Neuronal stem cell (in vitro differentiated cells): ENCODE measurements at regions not wholly inside any gene's neighbourhood (a gene's known extent, or its start where the extent isn't known, plus 50 kb on each side); places are given as distances from the start of the nearest gene placed in this dataset.
"Not testable (repeated sequence)": the region's sequence is repeated elsewhere in the genome, so short reads cannot be mapped to it uniquely, and the experiment has no call there.

Experiments
- DNase-seq: peaks from one replicate; pipeline ENCODE4 v3.0.0-alpha.2; 2013; ENCODE audit warnings: low spot score
- H2AFZ ChIP-seq: one replicate; pipeline ENCODE4 v1.6.1; 2013; ENCODE audit warnings: mild to moderate bottlenecking, low read length, inconsistent platforms
- H2AK5ac ChIP-seq: 2 replicates; pipeline ENCODE4 v1.6.1; 2013; ENCODE audit warnings: low read depth, mild to moderate bottlenecking, inconsistent platforms, low read length, moderate library complexity, mixed read lengths
- H2BK120ac ChIP-seq: 2 replicates; pipeline ENCODE4 v1.6.1; 2013; ENCODE audit warnings: low read depth, mild to moderate bottlenecking, inconsistent platforms, low read length, moderate library complexity, mixed read lengths
- H2BK12ac ChIP-seq: one replicate; pipeline ENCODE4 v1.6.1; 2013; ENCODE audit warnings: low read length, inconsistent platforms
- H2BK15ac ChIP-seq: 2 replicates; pipeline ENCODE4 v1.6.1; 2013; ENCODE audit warnings: mild to moderate bottlenecking, low read length, inconsistent platforms, mixed read lengths
- H2BK5ac ChIP-seq: one replicate; pipeline ENCODE4 v1.6.1; 2013; ENCODE audit warnings: inconsistent platforms, mild to moderate bottlenecking, low read length, moderate library complexity
- H3K14ac ChIP-seq: one replicate; pipeline ENCODE4 v1.6.1; 2013; ENCODE audit warnings: low read length, inconsistent platforms
- H3K18ac ChIP-seq: 2 replicates; pipeline ENCODE4 v1.6.1; 2013; ENCODE audit warnings: low read length, inconsistent platforms
- H3K23ac ChIP-seq: 2 replicates; pipeline ENCODE4 v1.6.1; 2013; ENCODE audit warnings: low read depth, mild to moderate bottlenecking, mixed read lengths, low read length, inconsistent platforms; ENCODE audit not compliant: poor library complexity
- H3K27ac ChIP-seq: replicated peaks from 3 replicates; pipeline ENCODE4 v1.5.1; 2013; ENCODE audit warnings: low read length, inconsistent platforms
- H3K27me3 ChIP-seq, 3 experiments: 2 replicates each; pipeline ENCODE4 v1.6.1; 2013; ENCODE audit warnings: low read length in 3 of 3, mild to moderate bottlenecking in 2 of 3, inconsistent platforms in 1 of 3, low read depth in 1 of 3, mixed read lengths in 1 of 3, moderate library complexity in 1 of 3; ENCODE audit not compliant: control insufficient read depth in 3 of 3, insufficient read depth in 3 of 3
- H3K36me3 ChIP-seq, 2 donors: replicated peaks in 1 of 2; 2 replicates each; pipeline ENCODE4 v1.6.1; 2013; ENCODE audit warnings: low read length in 2 of 2; ENCODE audit not compliant: control insufficient read depth in 2 of 2, insufficient read depth in 2 of 2
- H3K4ac ChIP-seq: 2 replicates; pipeline ENCODE4 v1.6.1; 2013; ENCODE audit warnings: inconsistent platforms, mild to moderate bottlenecking, low read length, moderate library complexity
- H3K4me1 ChIP-seq, 2 donors: 1 replicate in 1 of 2; 2 replicates in 1 of 2; pipeline ENCODE4 v1.6.1; 2013; ENCODE audit warnings: low read length in 2 of 2, low read depth in 1 of 2; ENCODE audit not compliant: control insufficient read depth in 2 of 2, insufficient read depth in 1 of 2
- H3K4me2 ChIP-seq: one replicate; pipeline ENCODE4 v1.6.1; 2013; ENCODE audit warnings: mild to moderate bottlenecking, low read length, inconsistent platforms; ENCODE audit not compliant: insufficient read depth, poor library complexity, severe bottlenecking
- H3K4me3 ChIP-seq, 2 donors: 2 replicates each; pipeline ENCODE4 v1.5.1; 2013; ENCODE audit warnings: low read length in 2 of 2, mild to moderate bottlenecking in 2 of 2, inconsistent platforms in 1 of 2, moderate library complexity in 1 of 2
- H3K79me1 ChIP-seq: one replicate; pipeline ENCODE4 v1.6.1; 2013; ENCODE audit warnings: low read depth, mild to moderate bottlenecking, inconsistent platforms, low read length, moderate library complexity
- H3K9ac ChIP-seq: one replicate; pipeline ENCODE4 v1.6.1; 2013; ENCODE audit warnings: mild to moderate bottlenecking, low read depth, low read length, inconsistent platforms; ENCODE audit not compliant: poor library complexity
- H3K9me3 ChIP-seq, 2 donors: replicated peaks in 1 of 2; 2 replicates each; pipeline versions ENCODE3 to v1.6.1; 2013; ENCODE audit warnings: low read length in 2 of 2, mild to moderate bottlenecking in 2 of 2, inconsistent platforms in 1 of 2, low read depth in 1 of 2, mixed read lengths in 1 of 2, moderate library complexity in 1 of 2; ENCODE audit not compliant: control insufficient read depth in 2 of 2, insufficient read depth in 1 of 2
- H4K8ac ChIP-seq: one replicate; pipeline ENCODE4 v1.6.1; 2013; ENCODE audit warnings: low read depth, mild to moderate bottlenecking, inconsistent platforms, low read length, moderate library complexity
- H4K91ac ChIP-seq: one replicate; pipeline ENCODE4 v1.6.1; 2013; ENCODE audit warnings: low read length, low read depth, mild to moderate bottlenecking, inconsistent platforms; ENCODE audit not compliant: poor library complexity
- WGBS, 2 donors: extraction: QIAGEN DNeasy Blood & Tissue Kit; methylation state at CpG; one replicate each; pipeline ENCODE4 v1.1.7; 2013; ENCODE audit warnings: missing lambda C conversion rate in 2 of 2, mixed read lengths in 1 of 2; ENCODE audit not compliant: insufficient read length in 2 of 2, insufficient replicate concordance in 1 of 2; ENCODE audit errors: extremely low coverage in 2 of 2; 5-methylcytosine and 5-hydroxymethylcytosine counted together

DNA sequence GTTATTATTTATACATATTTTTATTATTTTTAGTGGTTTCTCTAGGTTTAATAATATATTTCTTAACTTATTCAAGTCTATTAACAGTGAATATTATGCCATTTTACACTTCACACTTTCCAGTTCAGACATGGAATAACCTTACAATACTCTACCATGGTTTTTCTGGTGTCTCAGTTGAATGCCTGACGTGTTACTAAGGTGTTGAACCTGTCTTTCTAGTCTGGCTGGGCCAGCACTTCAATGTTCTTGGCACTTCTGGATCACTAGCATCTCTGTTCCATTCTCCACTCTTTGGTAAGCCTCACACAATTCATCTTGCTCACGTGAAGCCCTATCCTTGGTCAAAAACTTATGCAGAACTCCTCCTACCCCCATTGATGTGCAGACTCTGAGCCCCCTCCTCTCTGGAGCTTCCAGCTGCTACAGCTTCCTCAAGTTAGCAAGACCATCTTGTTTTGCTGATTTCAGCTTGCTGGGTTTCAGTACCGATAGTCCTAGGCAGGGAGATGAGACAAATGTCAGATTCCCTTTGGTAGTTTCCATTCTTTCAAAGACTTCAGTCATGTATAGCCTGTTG is 243.1 kb downstream of the FBXO4 start:
- no peaks in the 10 kb centered on the region for H3K36me3 ChIP-seq
- no peak for DNase-seq
- H3K4ac ChIP-seq: no peak overlapping the region
- no CpG with 5 or more reads among the region's 3 CpGs for WGBS, 2 donors
- no peak overlapping the region for H2BK15ac ChIP-seq
- no peak overlapping the region for H3K23ac ChIP-seq
- no peaks in the 10 kb centered on the region for H3K9me3 ChIP-seq
- H2AFZ ChIP-seq: no peak overlapping the region
- no peak overlapping the region for H3K9ac ChIP-seq
- H2BK12ac ChIP-seq: no peak overlapping the region
- H3K27me3 ChIP-seq: no peaks in the 10 kb centered on the region
- H2BK5ac ChIP-seq: no peak overlapping the region
- H4K91ac ChIP-seq: no peak overlapping the region
- H3K4me1 ChIP-seq: no peaks in the 10 kb centered on the region
- H3K79me1 ChIP-seq: no peaks in the 10 kb centered on the region
- no peak overlapping the region for H2BK120ac ChIP-seq
- H4K8ac ChIP-seq: no peak overlapping the region
- no peak overlapping the region for H3K4me2 ChIP-seq
- H3K4me3 ChIP-seq: no peak overlapping the region
- H3K27ac ChIP-seq: no peak overlapping the region
- H2AK5ac ChIP-seq: no peak overlapping the region
- H3K18ac ChIP-seq: no peak overlapping the region
- no peak overlapping the region for H3K14ac ChIP-seq

DNA sequence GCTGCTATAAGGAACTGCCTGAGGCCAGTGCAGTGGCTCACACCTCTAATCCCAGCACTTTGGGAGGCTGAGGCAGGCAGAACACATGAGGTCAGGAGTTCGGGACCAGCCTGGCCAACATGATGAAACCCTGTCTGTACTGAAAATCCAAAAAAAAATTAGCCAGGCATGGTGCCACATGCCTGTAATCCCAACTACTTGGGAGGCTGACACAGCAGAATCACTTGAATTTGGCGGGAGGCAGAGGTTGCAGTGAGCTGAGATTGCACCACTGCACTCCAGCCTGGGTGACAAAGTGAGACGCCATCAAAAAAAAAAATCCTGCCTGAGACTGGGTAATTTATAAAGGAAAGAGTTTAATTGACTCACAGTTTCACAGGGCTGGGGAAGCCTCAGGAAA is 247.1 kb upstream of the GHR start:
- not testable (repeated sequence) for H3K27ac ChIP-seq, H3K4me1 ChIP-seq, H3K4me3 ChIP-seq, H3K23ac ChIP-seq, H3K36me3 ChIP-seq, H2BK120ac ChIP-seq, DNase-seq, H3K14ac ChIP-seq, H3K9ac ChIP-seq, H3K18ac ChIP-seq, H2BK12ac ChIP-seq, H3K27me3 ChIP-seq, H3K79me1 ChIP-seq, H2AK5ac ChIP-seq, H2AFZ ChIP-seq, H3K9me3 ChIP-seq, H2BK15ac ChIP-seq, H4K8ac ChIP-seq, H3K4me2 ChIP-seq, H4K91ac ChIP-seq, H3K4ac ChIP-seq, H2BK5ac ChIP-seq
- WGBS, 2 donors: no CpG with 5 or more reads among the region's 3 CpGs

DNA sequence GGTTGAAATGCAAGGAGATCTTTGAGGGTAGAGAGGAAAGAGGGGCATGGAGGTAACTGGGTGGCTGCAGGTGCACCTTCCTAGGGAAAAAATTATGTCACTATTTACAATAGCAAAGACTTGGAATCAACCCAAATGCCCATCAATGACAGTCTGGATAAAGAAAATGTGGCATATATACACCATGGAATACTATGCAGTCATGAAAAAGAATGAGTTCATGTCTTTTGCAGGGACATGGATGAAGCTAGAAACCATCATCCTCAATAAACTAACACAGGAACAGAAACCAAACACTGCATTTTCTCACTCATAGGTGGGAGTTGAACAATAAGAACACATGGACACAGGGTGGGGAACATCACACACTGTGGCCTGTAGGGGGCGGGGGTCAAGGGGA is 243.4 kb upstream of the GHR start:
- not testable (repeated sequence) for H3K36me3 ChIP-seq, H3K14ac ChIP-seq, H2AK5ac ChIP-seq, H3K9ac ChIP-seq, H2BK15ac ChIP-seq, H3K23ac ChIP-seq, H2AFZ ChIP-seq, H2BK12ac ChIP-seq, H3K79me1 ChIP-seq, H2BK5ac ChIP-seq, H4K8ac ChIP-seq, DNase-seq, H2BK120ac ChIP-seq, H3K27me3 ChIP-seq, H3K4me1 ChIP-seq, H4K91ac ChIP-seq, H3K9me3 ChIP-seq, H3K27ac ChIP-seq, H3K18ac ChIP-seq, H3K4me2 ChIP-seq, H3K4me3 ChIP-seq, H3K4ac ChIP-seq
- no CpG with 5 or more reads among the region's 1 CpG for WGBS, 2 donors

DNA sequence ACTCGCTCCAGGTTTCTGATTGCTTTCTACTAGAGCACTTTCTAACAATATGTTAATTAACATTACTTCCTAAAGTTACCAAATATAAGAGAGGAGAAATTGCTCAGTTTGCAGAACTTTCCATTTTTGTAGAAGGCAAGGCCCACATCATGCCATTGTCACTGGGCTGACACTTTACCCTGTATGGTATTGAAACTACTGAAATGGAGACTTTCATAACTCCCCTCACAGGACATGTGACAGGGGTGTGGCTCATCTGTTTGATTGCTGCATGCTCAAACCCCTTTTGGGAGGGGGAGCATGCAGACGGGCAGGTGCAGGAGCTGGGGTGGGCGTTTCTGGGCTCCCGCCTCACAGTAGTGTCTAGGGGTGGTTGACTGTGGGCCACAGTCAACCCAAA is 206.3 kb upstream of the GHR start:
- no peak overlapping the region for H2BK120ac ChIP-seq
- no peaks in the 10 kb centered on the region for H3K4me1 ChIP-seq
- no peak overlapping the region for H3K9ac ChIP-seq
- H2AFZ ChIP-seq: no peak overlapping the region
- no peak overlapping the region for H3K4ac ChIP-seq
- H3K18ac ChIP-seq: no peak overlapping the region
- no peak for DNase-seq
- H3K36me3 ChIP-seq: no peaks in the 10 kb centered on the region
- no peak overlapping the region for H3K4me2 ChIP-seq
- no peaks in the 10 kb centered on the region for H3K27me3 ChIP-seq
- H3K4me3 ChIP-seq: no peak overlapping the region
- H2BK15ac ChIP-seq: no peak overlapping the region
- no peak overlapping the region for H3K23ac ChIP-seq
- no peak overlapping the region for H2BK5ac ChIP-seq
- H2AK5ac ChIP-seq: no peak overlapping the region
- H3K9me3 ChIP-seq: no peaks in the 10 kb centered on the region
- no peak overlapping the region for H4K8ac ChIP-seq
- no peak overlapping the region for H2BK12ac ChIP-seq
- H3K27ac ChIP-seq: no peak overlapping the region
- no peak overlapping the region for H4K91ac ChIP-seq
- WGBS, 2 donors: no CpG with 5 or more reads among the region's 4 CpGs
- H3K79me1 ChIP-seq: no peaks in the 10 kb centered on the region
- no peak overlapping the region for H3K14ac ChIP-seq
